CD1c-positive myeloid dendritic cell (primary cell): ENCODE measurements at regions not wholly inside any gene's neighbourhood (a gene's known extent, or its start where the extent isn't known, plus 50 kb on each side); places are given as distances from the start of the nearest gene placed in this dataset.
"Not testable (repeated sequence)": the region's sequence is repeated elsewhere in the genome, so short reads cannot be mapped to it uniquely, and the experiment has no call there.

Source experiments
- DNase-seq: peaks from one replicate; pipeline ENCODE4 v3.0.0-alpha.2; 2016; ENCODE audit errors: extremely low spot score

DNA sequence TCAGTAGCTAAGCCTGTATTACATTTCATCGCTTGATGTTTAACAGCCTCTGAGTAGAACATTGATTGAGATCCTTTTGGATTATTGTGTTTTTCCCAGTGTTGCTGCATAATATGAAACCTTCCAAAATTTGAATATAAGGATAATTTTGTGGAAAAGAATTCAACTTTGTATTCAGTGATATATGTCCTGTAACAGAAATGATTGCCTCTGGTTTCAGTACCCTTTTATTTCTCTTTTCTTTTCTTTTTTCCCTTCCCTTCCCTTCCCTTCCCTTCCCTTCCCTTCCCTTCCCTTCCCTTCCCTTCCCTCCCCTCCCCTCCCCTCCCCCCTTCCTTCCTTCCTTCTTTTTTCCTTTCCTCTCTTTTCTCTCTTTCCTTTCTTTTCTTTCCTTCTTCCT, 74.6 kb downstream of the UTRN start:
- DNase-seq = no peak

DNA sequence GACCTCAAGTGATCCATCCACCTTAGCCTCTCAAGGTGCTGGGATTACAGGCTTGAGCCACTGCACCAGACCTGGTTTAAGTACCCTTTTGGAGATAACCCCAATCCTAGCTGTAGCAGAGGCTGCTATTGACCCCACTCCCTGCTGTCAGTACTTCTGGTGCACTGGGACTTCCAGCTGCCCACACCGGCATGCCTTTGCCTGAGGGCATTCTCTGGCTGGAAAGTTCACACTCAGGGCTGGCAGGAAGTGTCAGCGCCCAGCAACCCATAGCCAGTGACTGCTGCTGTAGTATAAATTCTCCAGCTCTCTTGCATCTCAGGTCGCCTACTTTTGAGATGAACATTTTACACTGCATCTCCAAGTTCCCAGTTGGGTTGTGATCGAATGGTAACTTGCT, 75.3 kb downstream of the UTRN start:
- DNase-seq = no peak

DNA sequence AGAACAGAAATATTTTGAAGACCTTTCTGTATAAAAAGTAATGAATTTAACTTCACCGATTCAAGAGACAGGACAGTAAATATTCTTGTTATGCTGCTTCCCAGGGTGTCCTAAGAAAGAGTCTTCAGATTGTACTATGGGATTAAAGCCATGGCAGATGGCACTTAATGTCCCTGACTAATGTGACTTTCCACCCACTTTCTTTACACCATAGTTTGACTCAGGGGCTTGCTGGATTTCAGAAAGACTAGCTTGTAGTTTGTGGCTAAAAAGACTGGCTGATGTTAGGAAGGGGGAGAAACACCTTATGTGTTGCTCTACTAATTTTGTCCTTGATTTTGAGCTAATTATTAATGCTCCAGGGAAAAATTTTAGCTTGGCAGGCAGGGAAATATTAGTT, 75.9 kb downstream of the UTRN start:
- no peak for DNase-seq

DNA sequence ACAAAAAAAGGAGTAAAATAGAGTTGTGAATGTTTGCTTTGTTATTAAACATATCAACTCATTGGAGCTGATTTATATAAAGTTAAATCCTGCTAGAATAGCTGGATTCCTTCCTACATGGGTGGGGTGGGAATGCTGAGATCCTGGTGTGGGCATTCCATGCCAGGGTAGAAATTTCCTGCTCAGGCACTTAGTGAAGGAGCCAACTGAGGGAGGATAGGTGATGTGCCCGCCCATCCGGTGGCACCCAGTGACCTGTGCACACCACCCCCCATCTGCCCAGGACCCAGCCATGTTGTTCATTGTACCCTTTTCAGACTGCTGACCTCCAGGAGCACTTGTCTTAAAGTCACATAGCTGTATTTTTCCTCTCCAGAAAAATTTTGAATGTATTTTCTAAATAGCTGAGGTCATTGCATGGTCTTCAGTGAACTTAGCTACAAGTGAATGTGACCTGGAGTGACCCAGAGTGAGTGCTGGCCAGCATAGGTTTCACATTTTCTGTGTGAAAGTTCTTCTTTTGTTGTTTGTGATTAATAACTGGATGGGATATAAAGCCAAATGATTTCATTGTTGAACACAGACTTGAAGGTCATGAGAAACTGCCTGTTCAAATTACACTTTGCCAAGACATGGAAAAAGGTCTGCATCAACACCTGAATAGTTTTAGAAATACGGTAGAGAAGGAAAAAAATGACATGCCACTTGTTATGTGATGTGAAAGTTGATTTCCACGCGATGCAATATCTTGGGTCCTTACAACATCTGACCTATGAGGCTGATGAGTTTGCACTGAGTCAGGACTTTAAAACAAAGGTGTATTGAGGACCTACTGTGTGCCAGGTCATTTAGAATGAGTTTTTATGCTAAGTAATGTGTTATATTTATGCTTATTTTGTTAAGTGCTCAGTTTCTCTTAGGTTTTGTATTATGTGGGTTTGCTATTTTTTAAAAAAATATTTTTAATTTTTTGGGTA, 77.2 kb downstream of the UTRN start:
- peak; percentile 47 for DNase-seq

DNA sequence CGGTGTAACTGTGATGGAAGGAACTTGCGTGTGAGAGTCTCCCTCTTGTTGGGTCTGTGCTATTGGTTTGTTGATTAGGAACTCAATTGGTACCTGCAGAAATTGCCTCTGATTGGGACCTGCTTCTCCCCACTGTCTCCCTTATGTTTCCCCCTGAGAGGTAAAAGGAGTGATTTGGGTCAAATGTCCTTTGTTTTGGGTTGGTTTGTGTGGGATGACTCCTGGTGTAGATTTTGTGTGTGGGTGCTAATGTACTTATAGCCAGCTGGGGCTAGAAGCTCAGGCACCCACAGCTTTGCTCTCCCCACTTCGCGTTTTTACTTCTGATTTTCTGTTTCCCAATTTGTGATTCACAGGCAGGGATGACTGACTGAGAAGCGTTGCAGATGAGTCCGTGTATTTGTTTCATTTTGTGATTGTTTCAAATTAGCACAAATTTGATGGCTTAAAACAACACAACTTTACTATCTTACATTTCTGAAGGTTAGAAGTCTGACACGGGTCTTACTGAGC, 79.1 kb downstream of the UTRN start:
- DNase-seq = peak; percentile 83

DNA sequence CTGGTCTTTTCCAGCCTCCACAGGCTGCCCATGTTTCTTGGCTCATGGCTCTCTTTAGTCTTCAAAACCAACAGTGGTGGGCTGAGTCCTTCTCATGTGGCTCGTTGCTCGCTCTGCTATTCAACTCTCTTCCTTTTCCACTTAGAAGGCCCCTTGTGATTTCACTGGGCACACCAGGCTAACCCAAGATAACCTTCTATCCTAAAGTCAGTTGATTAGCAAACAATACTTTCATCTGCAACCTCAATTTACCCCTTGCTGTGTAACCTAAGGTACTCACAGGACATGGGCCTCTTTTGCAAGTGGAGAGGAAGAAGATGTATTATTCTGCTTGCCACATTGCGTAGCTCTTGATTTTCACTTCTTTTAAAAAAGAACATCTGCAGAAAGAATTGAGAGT, 79.6 kb downstream of the UTRN start:
- DNase-seq = peak; percentile 52

DNA sequence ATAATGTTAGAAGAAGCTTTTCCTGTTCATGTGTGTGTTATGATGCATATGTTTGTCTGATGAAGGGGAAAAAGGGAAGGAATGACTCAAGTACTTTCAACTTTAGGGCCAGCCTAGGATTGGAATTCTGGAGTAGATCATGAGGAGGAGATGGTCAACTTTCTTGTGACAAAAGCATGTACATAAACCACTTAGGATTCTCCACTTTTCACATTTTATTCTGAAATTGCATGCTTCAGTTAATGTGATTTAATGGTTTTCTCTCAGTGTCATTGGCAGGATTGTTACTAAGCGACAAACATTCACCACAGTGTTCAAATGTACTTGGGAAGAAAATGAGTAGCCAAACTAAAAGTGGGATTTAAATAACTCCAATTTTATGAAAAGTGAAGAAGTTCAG, 80.1 kb downstream of the UTRN start:
- DNase-seq = peak; percentile 46

DNA sequence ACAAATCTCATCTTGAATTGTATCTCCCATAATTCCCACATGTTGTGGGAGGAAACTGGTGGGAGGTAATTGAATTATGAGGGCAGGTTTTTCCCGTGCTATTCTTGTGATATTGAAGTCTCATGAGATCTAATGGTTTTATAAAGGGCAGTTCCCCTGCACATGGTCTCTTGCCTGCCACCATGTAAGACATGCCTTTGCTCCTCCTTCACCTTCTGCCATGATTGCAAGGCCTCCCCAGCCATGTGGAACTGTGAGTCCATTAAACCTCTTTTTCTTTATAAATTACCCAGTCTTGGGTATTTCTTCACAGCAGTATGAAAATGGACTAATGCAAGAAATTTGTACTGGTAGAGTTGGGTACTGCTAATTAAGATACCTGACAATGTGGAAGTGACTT, 84.6 kb downstream of the UTRN start:
- not testable (repeated sequence) for DNase-seq

DNA sequence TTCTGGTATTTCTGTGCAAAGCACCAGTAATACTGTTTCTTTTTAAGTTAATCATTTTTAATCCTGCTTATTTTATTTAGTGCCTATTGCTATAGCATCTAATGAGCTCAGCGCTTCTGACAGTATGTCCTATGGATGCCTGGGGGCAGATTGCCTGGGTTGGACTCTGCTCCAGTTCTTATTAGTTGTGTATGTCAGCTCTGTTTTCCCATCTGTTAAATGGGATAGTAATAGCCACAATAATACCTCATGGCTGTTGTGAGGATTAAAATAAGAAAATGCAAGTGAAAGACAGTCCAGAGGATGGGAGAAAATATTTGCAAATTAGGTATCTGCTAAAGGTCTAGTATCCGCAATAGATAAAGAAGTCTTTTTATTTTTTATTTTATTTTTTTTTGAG, 87.0 kb downstream of the UTRN start:
- no peak for DNase-seq

DNA sequence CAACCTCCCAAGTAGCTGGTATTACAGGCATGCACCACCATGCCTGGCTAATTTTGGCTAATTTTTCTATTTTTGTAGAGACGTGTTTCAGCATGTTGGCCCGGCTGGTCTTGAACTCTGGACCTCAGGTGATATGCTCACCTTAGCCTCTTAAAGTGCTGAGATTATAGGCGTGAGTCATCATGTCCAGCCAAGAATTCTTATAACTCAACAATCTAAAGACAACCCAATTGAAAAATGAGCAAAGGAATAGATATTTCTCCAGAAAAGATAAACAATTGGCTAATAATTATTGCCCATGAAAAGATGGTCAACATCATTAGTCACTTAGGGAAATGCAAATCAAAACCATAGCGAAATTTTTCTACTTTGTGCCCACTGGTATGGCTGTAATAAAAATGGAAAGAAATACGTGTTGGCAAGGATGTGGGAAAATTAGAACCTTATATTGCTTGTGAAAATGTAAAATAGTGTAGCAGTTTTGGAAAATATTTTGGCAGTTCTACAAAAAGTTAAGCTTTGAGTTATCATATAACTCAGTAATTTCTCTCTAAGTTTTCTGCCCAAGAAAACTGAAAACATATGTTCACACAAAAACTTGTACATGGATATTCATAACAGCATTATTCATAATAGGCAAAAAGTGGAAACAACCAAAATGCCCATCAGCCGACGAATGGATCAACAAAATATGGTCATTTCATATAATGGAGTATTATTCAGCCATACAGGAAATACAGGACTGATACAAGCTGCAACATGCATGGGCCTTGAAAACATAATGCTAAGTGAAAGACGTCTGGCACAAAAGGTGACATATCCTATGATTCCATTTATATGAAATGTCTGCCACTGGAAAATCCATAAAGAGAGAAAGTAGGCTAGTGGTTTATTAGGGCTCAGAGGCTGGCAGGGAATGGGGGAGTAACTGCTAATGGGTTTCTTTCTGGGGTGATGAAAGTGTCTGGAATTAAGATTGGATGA, 87.8 kb downstream of the UTRN start:
- DNase-seq = no peak

DNA sequence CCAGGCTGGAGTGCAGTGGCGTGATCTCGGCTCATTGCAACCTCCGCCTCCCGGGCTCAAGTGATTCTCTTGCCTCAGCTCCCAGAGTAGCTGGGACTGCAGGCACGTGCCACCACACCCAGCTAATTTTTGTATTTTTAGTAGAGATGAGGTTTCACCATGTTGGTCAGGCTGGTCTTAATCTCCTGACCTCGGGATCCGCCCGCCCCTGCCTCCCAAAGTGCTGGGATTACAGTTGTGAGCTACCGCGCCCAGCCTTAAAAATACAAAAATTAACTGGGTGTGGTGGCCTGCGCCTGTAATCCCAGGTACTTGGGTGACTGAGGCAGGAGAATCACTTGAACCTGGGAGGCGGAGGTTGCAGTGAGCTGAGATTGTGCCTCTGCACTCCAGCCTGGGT, 89.4 kb downstream of the UTRN start:
- not testable (repeated sequence) for DNase-seq

DNA sequence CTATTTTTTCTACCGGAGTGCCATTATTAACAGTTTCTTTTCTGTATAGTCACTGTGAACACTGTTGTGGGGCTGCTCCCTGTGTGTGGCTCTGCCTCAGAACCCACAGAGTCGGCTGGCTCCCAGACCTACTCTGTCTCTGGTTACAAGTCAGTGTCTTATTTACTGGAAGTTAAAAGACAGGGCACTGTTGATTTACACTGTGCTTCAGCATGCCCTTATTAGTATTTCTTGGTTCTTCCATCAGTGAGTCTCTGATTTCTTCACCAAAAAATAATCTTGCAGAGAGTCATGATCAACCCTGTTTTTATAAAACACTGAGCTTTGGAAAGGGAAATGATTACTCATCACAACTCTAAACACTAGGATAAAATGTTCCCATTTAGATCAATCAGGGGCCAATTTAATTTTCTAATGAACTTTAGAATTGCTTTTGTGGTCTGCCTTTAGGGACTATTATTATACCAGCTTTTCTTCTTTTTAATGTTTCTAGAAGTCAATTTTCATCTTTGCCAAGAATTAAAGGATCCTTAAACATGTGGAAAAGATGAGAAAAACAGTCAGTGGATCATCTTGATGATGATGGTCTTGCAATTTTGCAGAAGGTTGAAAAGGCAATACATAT, 92.6 kb downstream of the UTRN start:
- no peak for DNase-seq

DNA sequence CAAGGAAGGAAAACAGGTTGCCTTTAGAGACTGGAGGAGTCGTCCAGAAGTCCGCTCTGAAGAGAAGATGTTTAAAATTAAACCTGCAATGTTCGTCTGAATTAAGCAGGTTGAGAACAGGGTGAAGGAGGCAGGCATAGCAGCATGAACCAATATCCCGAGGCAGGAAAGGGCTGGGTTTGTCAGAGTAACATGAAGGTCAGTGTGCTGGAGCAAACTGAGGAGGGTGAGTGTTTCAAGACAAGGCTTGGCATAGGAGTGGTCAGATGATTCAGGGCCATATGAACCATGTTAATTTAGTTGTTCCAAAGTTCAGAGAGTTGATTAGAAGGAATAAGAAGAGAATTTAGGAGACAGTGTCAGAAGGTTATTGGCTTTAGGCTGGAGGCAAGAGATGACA, 93.3 kb downstream of the UTRN start:
- no peak for DNase-seq

DNA sequence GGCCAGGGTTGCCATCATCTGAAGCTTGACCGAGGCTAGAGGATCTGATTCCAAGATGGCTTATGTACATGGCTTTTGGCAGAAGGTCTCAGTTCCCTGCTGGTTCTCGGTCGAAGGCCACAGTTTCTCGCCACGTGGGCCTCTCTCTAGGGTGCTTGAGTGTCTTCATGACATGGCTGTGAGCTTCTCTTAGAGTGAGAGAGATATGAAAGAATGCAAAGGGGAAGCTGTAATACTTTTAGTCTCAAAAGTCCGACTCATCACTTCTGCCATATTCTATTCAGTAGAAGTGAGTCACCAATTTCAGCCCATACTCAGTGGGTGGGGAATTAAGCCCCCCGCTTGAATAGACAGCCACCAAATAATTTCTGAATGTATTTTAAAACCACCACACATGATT, 94.2 kb downstream of the UTRN start:
- DNase-seq = peak; percentile 68

DNA sequence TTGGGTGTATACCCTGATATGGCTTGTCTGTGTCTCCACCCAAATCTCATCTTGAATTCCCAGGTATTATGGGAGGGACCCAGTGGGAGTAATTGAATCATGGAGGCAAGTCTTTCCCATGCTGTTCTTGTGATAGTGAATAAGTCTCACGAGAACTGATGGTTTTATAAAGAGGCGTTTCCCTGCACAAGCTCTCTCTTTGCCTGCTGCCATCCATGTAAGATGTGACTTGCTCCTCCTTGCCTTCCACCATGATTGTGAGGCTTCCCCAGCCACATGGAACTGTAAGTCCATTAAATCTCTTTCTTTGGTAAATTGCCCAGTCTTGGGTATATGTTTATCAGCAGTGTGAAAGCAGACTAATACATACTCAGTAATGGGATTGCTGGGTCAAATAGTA, 96.4 kb downstream of the UTRN start:
- not testable (repeated sequence) for DNase-seq

DNA sequence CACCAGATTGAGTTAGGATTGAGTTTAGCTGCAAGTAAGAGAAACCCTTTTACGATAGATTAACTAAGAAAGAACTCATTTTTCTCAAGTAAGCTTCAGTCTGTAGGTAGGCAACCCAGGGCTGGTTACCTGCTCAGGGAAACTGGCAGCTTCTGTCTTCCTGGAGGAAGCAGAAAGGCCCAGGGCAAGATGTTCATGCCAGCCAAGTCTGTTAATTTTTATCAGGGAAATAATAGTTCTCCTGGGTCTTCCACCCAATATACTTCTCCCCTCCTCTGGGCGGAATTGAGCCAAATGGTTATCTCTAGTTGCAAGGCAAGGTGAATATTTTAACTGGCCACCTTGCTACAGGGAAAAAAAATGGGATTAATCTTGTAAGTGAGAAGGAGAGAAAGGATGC, 98.2 kb downstream of the UTRN start:
- DNase-seq = no peak

DNA sequence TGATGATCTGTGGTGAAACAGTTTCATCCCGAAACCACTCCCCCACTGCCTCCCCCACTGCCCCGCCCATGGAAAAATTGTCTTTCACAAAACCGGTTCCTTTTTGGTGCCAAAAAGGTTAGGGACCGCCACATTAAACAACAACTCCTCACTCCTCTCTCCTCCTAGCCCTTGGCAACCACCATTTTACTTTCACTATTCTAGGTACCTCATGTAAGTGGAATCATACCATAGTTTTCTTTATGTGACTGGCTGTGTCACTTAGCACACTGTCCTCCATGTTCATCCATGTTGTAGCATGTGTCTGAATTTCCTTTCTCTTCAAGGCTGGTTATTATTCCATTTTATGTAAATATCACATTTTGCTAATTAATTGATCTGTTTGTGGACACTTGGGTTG, 99.3 kb downstream of the UTRN start:
- DNase-seq = no peak

DNA sequence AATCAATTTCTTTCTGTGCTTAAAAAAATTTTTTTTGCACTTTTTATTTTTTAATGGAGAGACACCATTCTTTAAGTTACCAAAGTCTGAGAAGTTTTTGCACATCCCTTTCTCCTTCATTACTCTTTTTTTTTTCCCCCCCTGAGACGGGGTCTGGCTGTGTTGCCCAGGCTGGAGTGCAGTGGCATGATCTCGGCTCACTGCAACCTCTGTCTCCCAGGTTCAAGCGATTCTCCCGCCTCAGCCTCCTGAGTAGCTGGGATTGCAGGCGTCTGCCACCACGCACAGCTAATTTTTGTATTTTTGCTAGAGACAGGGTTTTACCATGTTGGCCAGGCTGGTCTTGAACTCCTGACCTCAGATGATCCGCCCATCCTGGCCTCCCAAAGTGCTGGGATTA, 104.3 kb downstream of the UTRN start:
- not testable (repeated sequence) for DNase-seq

DNA sequence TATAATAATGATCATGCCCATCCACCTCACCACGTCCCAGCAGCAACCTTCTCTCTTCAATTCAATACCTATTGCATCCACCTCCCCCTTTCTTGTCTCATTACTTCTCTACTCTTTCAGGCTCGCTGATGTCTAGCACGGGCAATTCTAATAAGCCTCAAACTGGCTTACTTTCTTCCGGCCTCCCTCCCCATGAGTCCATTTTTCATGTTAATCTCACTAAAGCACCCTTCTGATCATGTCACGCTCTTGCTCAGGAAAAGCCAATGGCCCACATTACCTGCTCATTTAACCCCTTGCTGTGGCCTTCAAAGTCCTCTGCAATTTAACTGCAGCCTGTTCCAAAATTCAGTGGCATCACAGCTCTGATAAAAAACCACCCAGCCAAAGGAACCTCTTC, 105.1 kb downstream of the UTRN start:
- DNase-seq = no peak

DNA sequence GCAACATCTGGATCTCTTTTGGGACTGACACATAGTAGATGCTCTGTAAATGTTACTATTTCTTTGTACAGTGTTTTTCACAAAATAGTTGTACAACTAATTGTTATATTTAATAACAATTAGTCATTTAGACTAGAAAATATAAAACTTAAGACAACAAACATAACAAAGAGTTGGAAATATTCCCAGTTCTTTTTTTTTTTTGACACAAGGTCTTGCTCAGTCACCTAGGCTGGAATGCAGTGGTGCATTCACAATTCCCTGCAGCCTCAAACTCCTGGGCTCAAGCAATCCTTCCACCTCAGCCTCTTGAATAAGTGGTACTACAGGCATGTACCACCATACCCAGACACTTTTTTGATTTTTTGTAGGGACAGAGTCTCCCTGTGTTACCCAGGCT, 105.8 kb downstream of the UTRN start:
- no peak for DNase-seq

DNA sequence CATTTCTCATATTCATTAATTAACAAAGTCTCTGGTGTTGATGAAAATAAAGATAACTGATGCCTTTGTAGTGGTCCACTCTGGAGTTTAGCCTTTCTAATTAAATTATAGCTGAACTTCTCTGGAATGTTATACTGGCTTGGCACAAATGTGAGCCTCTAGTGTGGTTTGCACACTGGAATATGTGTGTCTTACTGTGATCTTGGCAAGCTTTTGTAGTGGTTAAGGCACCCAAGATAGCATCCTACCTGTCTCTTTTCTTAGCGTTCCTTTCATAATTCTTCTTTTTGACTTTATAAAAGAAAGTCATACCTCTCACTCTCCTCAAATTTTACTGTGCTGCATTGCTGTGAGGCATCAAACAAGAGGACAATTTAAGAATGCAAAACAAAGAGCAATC, 107.4 kb downstream of the UTRN start:
- DNase-seq = no peak

DNA sequence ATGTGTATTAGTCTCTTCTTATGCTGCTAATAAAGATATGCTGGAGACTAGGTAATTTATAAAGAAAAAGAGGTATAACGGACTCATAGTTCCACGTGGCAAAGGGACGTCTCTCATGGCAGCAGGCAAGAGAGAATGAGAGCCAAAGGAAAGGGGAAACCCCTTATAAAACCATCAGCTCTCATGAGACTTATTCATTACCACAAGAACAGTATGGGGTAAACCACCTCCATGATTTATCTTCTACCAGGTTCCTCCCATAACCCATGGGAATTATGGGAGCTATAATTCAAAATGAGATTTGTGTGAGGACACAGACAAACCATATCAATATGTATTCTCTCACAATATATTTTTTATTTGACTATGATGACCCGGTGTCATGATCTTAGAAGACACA, 109.1 kb downstream of the UTRN start:
- DNase-seq = no peak
